ENCODE measurements at regions not wholly inside any gene's neighbourhood (a gene's known extent, or its start where the extent isn't known, plus 50 kb on each side); places are given as distances from the start of the nearest gene placed in this dataset.

DNA sequence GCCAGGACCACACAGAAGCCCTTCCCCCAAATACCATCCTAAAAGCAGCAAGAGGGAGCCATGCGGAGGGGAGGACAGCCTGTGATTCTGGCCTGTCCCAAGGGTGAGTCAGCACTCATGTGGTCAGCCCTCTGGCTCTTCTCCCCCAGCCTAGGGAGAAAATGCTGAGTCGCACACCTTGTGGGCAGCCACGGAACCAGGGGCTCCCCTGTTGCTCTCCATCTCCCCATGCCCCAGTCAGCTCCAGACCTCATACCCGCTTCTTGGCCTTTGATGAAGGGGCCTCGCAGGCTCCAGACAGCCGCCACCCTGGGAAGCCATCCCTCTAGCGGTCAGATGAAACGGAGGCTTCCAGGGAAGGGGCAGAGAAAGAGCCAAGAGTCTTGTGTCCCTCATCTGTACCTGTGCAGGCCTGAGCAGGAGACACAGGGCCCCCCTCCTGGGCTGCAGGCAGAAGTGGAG, 181.3 kb upstream of the SIX2 start:
- WGBS: 90% methylated on average over 8 of the region's 8 CpGs
- no peak for TF ChIP-seq EP300 (IDR thresholded peaks at IDR 0.05)
- Histone ChIP-seq H3K4me3 (no peak overlapping the region), H3K4me1 (no peaks in the 10 kb centered on the region), H3K27me3 (peaks cover 0 to 36% (median 0%) of the 10 kb centered on the region in 4 donors), H3K36me3 (no peaks in the 10 kb centered on the region), H3K9me3 (no peaks in the 10 kb centered on the region), H3K27ac (replicated peaks in 1 of 4) (no peak overlapping the region)
- intact Hi-C loops (cut with DNase I): no loop called here
- DNase-seq (ENCODE audit: extremely low spot score): no peak

DNA sequence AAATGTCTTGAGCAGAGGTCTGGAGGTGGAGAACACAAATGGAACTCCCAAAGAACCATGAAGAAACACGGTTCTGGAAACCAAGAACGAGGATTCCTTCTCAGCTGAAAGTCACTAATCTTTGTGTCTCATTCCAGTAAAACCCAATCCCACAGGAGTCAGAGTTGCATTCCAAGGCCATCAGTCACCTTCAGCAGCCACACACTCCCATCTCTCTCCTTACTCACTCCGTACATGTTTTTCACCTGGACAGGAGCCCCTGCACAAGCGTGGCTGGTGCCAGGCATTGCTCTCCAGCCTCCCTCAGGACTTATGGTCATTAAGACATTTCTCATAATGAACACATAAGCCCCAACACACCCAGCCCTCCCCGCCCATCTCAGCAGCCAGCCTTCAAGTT, 175.4 kb upstream of the SIX2 start:
- TF ChIP-seq EP300 (IDR thresholded peaks at IDR 0.05) (no peak), POLR2A (IDR thresholded peaks at IDR 0.05; ENCODE audit: low read depth) (no peak), POLR2AphosphoS5 (IDR thresholded peaks at IDR 0.05) (no peak)
- TF ChIP-seq, protein P1, sequence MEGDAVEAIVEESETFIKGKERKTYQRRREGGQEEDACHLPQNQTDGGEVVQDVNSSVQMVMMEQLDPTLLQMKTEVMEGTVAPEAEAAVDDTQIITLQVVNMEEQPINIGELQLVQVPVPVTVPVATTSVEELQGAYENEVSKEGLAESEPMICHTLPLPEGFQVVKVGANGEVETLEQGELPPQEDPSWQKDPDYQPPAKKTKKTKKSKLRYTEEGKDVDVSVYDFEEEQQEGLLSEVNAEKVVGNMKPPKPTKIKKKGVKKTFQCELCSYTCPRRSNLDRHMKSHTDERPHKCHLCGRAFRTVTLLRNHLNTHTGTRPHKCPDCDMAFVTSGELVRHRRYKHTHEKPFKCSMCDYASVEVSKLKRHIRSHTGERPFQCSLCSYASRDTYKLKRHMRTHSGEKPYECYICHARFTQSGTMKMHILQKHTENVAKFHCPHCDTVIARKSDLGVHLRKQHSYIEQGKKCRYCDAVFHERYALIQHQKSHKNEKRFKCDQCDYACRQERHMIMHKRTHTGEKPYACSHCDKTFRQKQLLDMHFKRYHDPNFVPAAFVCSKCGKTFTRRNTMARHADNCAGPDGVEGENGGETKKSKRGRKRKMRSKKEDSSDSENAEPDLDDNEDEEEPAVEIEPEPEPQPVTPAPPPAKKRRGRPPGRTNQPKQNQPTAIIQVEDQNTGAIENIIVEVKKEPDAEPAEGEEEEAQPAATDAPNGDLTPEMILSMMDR (IDR thresholded peaks at IDR 0.05): no peak
- 85% methylated on average over 5 of the region's 5 CpGs for WGBS
- H3K4me1 ChIP-seq: no peaks in the 10 kb centered on the region

DNA sequence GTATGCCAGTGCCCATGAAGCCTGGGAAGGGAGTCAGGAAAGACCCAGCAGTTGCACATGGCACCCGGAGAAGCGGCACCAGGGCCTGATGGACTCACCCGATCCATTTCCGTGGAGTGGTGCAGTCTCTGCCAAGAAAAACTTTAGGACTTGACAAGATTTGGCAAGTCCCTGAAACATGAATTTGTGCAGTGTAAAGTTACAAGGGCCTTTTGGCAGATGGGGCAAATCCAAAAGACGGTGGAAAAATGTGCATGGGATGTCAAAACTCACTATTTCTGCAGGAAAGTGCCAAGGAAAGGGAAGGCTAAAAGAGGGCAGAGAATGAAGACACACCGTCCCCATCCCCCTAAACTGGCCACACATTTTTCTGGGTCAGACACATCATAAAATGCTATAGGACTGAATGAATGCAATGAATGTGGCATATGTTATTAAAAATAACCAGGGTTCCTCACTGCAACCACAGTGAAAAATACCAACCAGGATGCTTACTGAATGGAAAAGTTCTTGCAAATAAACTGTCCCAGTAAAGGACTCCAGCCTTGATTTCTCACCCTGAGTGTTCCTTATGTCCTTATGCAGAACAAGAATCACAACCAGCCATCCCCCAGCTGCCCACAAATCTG, 173.5 kb upstream of the SIX2 start:
- H3K27me3 ChIP-seq: peaks cover 0 to 56% (median 0%) of the 10 kb centered on the region in 4 donors
- intact Hi-C loops (cut with DNase I): no loop called here
- H3K9me3 ChIP-seq: no peaks in the 10 kb centered on the region
- WGBS: 39% methylated on average over 6 of the region's 6 CpGs
- no peak overlapping the region for H3K4me3 ChIP-seq
- no peaks in the 10 kb centered on the region for H3K4me1 ChIP-seq
- DNase-seq (ENCODE audit: extremely low spot score): no peak
- H3K27ac ChIP-seq (replicated peaks in 1 of 4): no peak overlapping the region
- TF ChIP-seq, protein P1 (IDR thresholded peaks at IDR 0.05): no peak
- TF ChIP-seq EP300 (IDR thresholded peaks at IDR 0.05) (no peak), POLR2A (IDR thresholded peaks at IDR 0.05; ENCODE audit: low read depth) (no peak), POLR2AphosphoS5 (IDR thresholded peaks at IDR 0.05) (no peak)
- H3K36me3 ChIP-seq: no peaks in the 10 kb centered on the region

More for the DNA sequence above, 175.4 kb upstream of the SIX2 start:
- H3K27ac ChIP-seq (replicated peaks in 1 of 4): no peak overlapping the region
- no peak for DNase-seq (ENCODE audit: extremely low spot score)
- no peaks in the 10 kb centered on the region for H3K9me3 ChIP-seq
- peaks cover 0 to 49% (median 0%) of the 10 kb centered on the region in 4 donors for H3K27me3 ChIP-seq
- no peaks in the 10 kb centered on the region for H3K36me3 ChIP-seq
- no peak overlapping the region for H3K4me3 ChIP-seq
- intact Hi-C loops (cut with DNase I): no loop called here

DNA sequence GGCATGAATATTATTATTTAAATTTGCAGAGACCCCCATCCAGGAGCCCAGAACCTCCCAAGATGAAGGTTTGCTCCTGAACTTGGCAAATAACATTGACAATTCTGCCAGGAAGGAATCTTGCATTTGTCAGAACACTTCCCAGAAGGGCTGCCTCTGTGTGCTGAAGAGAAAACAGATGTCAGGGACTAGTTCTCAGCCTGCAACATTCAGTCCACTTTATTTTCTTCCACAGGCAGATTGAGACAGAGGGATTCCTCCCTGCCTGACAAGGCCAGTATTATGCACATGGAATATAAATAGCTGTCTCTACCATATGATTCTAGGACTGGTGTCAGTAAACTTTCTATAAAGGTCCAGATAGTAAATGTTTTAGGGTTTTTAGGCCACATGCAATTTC, 171.5 kb upstream of the SIX2 start:
- DNase-seq (ENCODE audit: extremely low spot score): no peak
- intact Hi-C loops (cut with DNase I): no loop called here

DNA sequence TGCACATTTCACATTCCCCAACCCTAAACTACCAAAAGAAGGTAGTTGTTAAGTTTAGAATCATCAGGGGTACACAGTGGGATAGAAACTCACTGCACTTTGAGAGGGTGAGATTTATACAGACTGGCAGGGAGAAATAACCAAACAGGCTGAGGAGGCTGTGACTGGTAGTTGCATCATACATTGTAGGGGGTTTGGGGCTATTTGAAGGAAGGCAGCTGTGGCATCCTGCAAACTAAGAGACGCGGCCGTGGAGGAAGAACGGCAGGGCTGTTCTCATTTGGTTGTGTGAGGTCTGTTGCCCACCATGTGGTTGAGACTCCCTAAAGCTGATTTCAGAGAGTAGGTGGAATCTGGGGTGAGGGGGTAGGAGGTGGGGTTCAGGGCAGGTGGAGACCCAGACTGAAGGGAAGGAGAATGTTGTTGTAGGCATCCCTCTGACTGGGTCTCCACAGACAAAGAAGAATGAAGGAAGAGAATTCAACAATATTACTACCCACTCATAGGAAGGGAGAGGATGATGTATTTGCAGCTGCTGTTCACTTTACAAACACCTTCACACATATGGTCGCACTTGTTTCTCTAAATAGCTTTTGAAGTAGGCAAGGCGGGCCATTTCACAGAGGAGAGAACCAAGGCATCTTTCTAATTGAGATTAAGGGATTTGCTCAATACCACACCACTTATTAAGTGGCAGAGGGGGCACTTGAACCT, 170.9 kb upstream of the SIX2 start:
- no peak for DNase-seq (ENCODE audit: extremely low spot score)
- no peaks in the 10 kb centered on the region for H3K9me3 ChIP-seq
- 53% methylated on average over 6 of the region's 6 CpGs for WGBS
- intact Hi-C loops (cut with DNase I): no loop called here
- no peak overlapping the region for H3K27ac ChIP-seq (replicated peaks in 1 of 4)
- TF ChIP-seq, protein P1 (IDR thresholded peaks at IDR 0.05): no peak
- no peak for TF ChIP-seq EP300 (IDR thresholded peaks at IDR 0.05)
- no peak for TF ChIP-seq POLR2AphosphoS5 (IDR thresholded peaks at IDR 0.05)
- TF ChIP-seq POLR2A (IDR thresholded peaks at IDR 0.05; ENCODE audit: low read depth): no peak
- H3K36me3 ChIP-seq: no peaks in the 10 kb centered on the region
- no peak overlapping the region for H3K4me3 ChIP-seq
- H3K27me3 ChIP-seq: peaks cover 0 to 58% (median 0%) of the 10 kb centered on the region in 4 donors
- no peaks in the 10 kb centered on the region for H3K4me1 ChIP-seq

More for the DNA sequence above, 171.5 kb upstream of the SIX2 start:
- Histone ChIP-seq H3K9me3 (no peaks in the 10 kb centered on the region), H3K4me3 (no peak overlapping the region), H3K4me1 (no peaks in the 10 kb centered on the region), H3K27ac (replicated peaks in 1 of 4) (no peak overlapping the region), H3K27me3 (peaks cover 0 to 58% (median 0%) of the 10 kb centered on the region in 4 donors), H3K36me3 (no peaks in the 10 kb centered on the region)
- TF ChIP-seq, protein P1 (IDR thresholded peaks at IDR 0.05): no peak
- TF ChIP-seq POLR2A (IDR thresholded peaks at IDR 0.05; ENCODE audit: low read depth) (no peak), POLR2AphosphoS5 (IDR thresholded peaks at IDR 0.05) (no peak), EP300 (IDR thresholded peaks at IDR 0.05) (no peak)

Data from esophagus muscularis mucosa (tissue), 4 donors.